ENCODE measurements at regions not wholly inside any gene's neighbourhood (a gene's known extent, or its start where the extent isn't known, plus 50 kb on each side); places are given as distances from the start of the nearest gene placed in this dataset.

DNA sequence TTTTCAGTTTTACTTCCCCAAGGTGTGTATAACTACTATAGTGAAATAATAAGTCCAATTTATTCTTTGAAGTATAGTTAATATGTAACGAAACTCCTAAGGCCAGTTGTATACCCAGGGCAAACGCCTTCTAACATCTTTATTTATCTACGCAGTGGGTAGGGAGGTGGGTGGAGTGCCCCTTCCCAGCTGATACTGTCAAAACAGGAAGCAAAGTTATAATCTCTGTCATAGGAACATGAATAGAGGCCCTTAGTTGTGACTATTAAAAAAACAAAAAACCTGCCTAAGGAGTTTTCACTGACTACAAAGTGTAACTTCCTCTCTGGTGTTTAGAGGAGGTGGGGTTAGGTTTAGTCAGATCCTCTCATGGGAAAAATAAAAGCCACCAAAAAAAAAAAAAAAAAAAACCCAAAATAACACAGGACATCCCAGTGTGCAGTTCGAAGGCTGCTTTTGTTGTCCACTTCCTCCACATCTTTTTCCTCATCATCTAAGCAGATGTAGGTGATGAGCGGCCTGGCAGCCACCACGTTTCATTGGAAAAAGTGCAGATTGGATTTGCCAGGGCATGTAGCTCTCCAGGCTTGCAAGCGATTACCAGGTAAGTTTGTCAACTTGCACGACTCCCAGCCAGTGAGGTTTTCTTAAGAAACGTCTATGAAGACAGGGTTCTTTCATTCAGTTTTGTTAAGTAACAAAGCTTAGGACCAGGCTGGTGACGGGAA, 58.7 kb downstream of the UTRN start (continued):
- TF ChIP-seq KDM4B (CRISPR knock-in tag; IDR thresholded peaks at IDR 0.05): 0 out of 2 replicates have a peak, but pooled peaks have one; percentile 26
- TF ChIP-seq ZNF292 (CRISPR knock-in tag; IDR thresholded peaks at IDR 0.05; ENCODE audit: borderline replicate concordance, low read depth): no peak
- TF ChIP-seq CBX1 (IDR thresholded peaks at IDR 0.05; ENCODE audit: low read depth): no peak
- peak in 1 of 2 experiments; percentile 99; a peak in 2 of 4 replicates for TF ChIP-seq EP300 (IDR thresholded peaks at IDR 0.05; ENCODE audit: low read depth in 2 of 2, low read length in 2 of 2)
- peak; percentile 93 for TF ChIP-seq EP300 (CRISPR knock-in tag; IDR thresholded peaks at IDR 0.05; ENCODE audit: borderline replicate concordance)
- TF ChIP-seq MEF2D (CRISPR knock-in tag; IDR thresholded peaks at IDR 0.05): peak; percentile 64; the same call in 1 of the 2 replicates
- TF ChIP-seq, protein P1, sequence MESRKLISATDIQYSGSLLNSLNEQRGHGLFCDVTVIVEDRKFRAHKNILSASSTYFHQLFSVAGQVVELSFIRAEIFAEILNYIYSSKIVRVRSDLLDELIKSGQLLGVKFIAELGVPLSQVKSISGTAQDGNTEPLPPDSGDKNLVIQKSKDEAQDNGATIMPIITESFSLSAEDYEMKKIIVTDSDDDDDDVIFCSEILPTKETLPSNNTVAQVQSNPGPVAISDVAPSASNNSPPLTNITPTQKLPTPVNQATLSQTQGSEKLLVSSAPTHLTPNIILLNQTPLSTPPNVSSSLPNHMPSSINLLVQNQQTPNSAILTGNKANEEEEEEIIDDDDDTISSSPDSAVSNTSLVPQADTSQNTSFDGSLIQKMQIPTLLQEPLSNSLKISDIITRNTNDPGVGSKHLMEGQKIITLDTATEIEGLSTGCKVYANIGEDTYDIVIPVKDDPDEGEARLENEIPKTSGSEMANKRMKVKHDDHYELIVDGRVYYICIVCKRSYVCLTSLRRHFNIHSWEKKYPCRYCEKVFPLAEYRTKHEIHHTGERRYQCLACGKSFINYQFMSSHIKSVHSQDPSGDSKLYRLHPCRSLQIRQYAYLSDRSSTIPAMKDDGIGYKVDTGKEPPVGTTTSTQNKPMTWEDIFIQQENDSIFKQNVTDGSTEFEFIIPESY (CRISPR knock-in tag; IDR thresholded peaks at IDR 0.05): 0 out of 2 replicates have a peak, but pooled peaks have one; percentile 20
- no peak for TF ChIP-seq ZNF430 (CRISPR knock-in tag; IDR thresholded peaks at IDR 0.05)
- TF ChIP-seq TFE3 (CRISPR knock-in tag; IDR thresholded peaks at IDR 0.05): peak; percentile 88
- TF ChIP-seq ZEB1 (IDR thresholded peaks at IDR 0.05; ENCODE audit: insufficient replicate concordance, low read depth): no peak
- TF ChIP-seq, protein P2, sequence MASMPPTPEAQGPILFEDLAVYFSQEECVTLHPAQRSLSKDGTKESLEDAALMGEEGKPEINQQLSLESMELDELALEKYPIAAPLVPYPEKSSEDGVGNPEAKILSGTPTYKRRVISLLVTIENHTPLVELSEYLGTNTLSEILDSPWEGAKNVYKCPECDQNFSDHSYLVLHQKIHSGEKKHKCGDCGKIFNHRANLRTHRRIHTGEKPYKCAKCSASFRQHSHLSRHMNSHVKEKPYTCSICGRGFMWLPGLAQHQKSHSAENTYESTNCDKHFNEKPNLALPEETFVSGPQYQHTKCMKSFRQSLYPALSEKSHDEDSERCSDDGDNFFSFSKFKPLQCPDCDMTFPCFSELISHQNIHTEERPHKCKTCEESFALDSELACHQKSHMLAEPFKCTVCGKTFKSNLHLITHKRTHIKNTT (CRISPR knock-in tag; IDR thresholded peaks at IDR 0.05): no peak
- TF ChIP-seq ZNF567 (CRISPR knock-in tag; IDR thresholded peaks at IDR 0.05; ENCODE audit: borderline replicate concordance): no peak
- peak; percentile 53; the same call in 1 of the 2 replicates for TF ChIP-seq ZNF12 (CRISPR knock-in tag; IDR thresholded peaks at IDR 0.05)
- peak; percentile 14; the same call in 1 of the 2 replicates for TF ChIP-seq SNAI1 (CRISPR knock-in tag; IDR thresholded peaks at IDR 0.05; ENCODE audit: borderline replicate concordance)
- TF ChIP-seq ZMYM3 (CRISPR knock-in tag; IDR thresholded peaks at IDR 0.05): no peak
- TF ChIP-seq HBP1 (CRISPR knock-in tag; IDR thresholded peaks at IDR 0.05; ENCODE audit: low read depth): no peak
- TF ChIP-seq BCL6 (CRISPR knock-in tag; IDR thresholded peaks at IDR 0.05): peak; percentile 94
- TF ChIP-seq ZSCAN25 (CRISPR knock-in tag; IDR thresholded peaks at IDR 0.05): no peak
- TF ChIP-seq KMT2A (CRISPR knock-in tag; IDR thresholded peaks at IDR 0.05): peak; percentile 34; the same call in 1 of the 2 replicates
- peak; percentile 79 for TF ChIP-seq ZNF605 (CRISPR knock-in tag; IDR thresholded peaks at IDR 0.05)
- TF ChIP-seq, protein P3, sequence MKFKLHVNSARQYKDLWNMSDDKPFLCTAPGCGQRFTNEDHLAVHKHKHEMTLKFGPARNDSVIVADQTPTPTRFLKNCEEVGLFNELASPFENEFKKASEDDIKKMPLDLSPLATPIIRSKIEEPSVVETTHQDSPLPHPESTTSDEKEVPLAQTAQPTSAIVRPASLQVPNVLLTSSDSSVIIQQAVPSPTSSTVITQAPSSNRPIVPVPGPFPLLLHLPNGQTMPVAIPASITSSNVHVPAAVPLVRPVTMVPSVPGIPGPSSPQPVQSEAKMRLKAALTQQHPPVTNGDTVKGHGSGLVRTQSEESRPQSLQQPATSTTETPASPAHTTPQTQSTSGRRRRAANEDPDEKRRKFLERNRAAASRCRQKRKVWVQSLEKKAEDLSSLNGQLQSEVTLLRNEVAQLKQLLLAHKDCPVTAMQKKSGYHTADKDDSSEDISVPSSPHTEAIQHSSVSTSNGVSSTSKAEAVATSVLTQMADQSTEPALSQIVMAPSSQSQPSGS (CRISPR knock-in tag; IDR thresholded peaks at IDR 0.05): peak; percentile 84
- no peak for TF ChIP-seq MLLT10 (CRISPR knock-in tag; IDR thresholded peaks at IDR 0.05)
- no peak for TF ChIP-seq ZNF749 (CRISPR knock-in tag; IDR thresholded peaks at IDR 0.05; ENCODE audit: borderline replicate concordance)
- 0 out of 2 replicates have a peak, but pooled peaks have one; percentile 22 for TF ChIP-seq RBFOX2 (IDR thresholded peaks at IDR 0.05; ENCODE audit: low read depth, low read length)

All from HepG2 (cell line).